ENCODE measurements at regions not wholly inside any gene's neighbourhood (a gene's known extent, or its start where the extent isn't known, plus 50 kb on each side); places are given as distances from the start of the nearest gene placed in this dataset.
"Not testable (repeated sequence)": the region's sequence is repeated elsewhere in the genome, so short reads cannot be mapped to it uniquely, and the experiment has no call there.

GRCh38 chr1:56250809-56251208 is 328.6 kb downstream of the PLPP3 start:
- Histone ChIP-seq H3K9ac (ENCODE audit: low read length in 3 of 3) (no peak overlapping the region), H3K27ac (ENCODE audit: low read depth in 2 of 2, low read length in 2 of 2) (no peak overlapping the region), H3K27me3 (ENCODE audit: control insufficient read depth, insufficient read depth, low read length) (no peaks in the 10 kb centered on the region), H3K4me1 (ENCODE audit: control insufficient read depth in 2 of 3, insufficient read depth in 2 of 3, low read depth in 1 of 3, low read length in 3 of 3) (peaks cover 0 to 2% (median 0%) of the 10 kb centered on the region in 3 donors), H3K36me3 (ENCODE audit: control insufficient read depth in 2 of 3, insufficient read depth in 3 of 3, low read length in 3 of 3) (no peaks in the 10 kb centered on the region), H3K4me3 (ENCODE audit: low read length in 3 of 3) (no peak overlapping the region), H3K9me3 (ENCODE audit: control insufficient read depth in 2 of 3, insufficient read depth in 1 of 3, low read length in 3 of 3) (no peaks in the 10 kb centered on the region)
- FAIRE-seq (no peak), DNase-seq (no peak)
- intact Hi-C loops (cut with DNase I), result no loop called here
- TF ChIP-seq, protein P1, sequence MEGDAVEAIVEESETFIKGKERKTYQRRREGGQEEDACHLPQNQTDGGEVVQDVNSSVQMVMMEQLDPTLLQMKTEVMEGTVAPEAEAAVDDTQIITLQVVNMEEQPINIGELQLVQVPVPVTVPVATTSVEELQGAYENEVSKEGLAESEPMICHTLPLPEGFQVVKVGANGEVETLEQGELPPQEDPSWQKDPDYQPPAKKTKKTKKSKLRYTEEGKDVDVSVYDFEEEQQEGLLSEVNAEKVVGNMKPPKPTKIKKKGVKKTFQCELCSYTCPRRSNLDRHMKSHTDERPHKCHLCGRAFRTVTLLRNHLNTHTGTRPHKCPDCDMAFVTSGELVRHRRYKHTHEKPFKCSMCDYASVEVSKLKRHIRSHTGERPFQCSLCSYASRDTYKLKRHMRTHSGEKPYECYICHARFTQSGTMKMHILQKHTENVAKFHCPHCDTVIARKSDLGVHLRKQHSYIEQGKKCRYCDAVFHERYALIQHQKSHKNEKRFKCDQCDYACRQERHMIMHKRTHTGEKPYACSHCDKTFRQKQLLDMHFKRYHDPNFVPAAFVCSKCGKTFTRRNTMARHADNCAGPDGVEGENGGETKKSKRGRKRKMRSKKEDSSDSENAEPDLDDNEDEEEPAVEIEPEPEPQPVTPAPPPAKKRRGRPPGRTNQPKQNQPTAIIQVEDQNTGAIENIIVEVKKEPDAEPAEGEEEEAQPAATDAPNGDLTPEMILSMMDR (IDR thresholded peaks at IDR 0.05; ENCODE audit: borderline replicate concordance, extremely low read depth, insufficient read depth), result no peak

DNA sequence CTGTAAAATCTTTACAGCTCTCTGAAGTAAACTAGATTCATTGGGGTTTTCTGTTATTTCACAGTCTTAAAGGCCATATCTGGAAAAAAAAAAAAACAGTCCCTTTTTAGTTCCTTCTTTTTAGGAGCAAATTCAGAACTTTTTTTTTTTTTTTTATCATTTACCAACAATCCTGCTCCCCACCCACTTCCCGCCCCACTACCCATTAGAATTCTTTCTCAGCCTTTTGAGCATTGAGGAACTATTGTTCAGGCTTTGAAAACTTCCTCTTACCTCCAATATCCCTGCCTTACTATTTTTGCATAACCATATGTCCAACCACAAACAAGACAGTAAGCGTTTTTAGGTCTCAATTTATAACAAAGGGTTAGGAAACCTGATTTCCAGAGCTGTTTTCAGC is 330.1 kb downstream of the PLPP3 start:
- Histone ChIP-seq H3K9ac (ENCODE audit: low read length in 3 of 3) (no peak overlapping the region), H3K36me3 (ENCODE audit: control insufficient read depth in 2 of 3, insufficient read depth in 3 of 3, low read length in 3 of 3) (no peaks in the 10 kb centered on the region), H3K9me3 (ENCODE audit: control insufficient read depth in 2 of 3, insufficient read depth in 1 of 3, low read length in 3 of 3) (no peaks in the 10 kb centered on the region), H3K4me1 (ENCODE audit: control insufficient read depth in 2 of 3, insufficient read depth in 2 of 3, low read depth in 1 of 3, low read length in 3 of 3) (no peaks in the 10 kb centered on the region), H3K27ac (ENCODE audit: low read depth in 2 of 2, low read length in 2 of 2) (no peak overlapping the region), H3K4me3 (ENCODE audit: low read length in 3 of 3) (no peak overlapping the region), H3K27me3 (ENCODE audit: control insufficient read depth, insufficient read depth, low read length) (no peaks in the 10 kb centered on the region)
- DNase-seq, result no peak
- no peak for FAIRE-seq
- TF ChIP-seq, protein P1 (IDR thresholded peaks at IDR 0.05; ENCODE audit: borderline replicate concordance, extremely low read depth, insufficient read depth), result no peak
- intact Hi-C loops (cut with DNase I), result no loop called here

DNA sequence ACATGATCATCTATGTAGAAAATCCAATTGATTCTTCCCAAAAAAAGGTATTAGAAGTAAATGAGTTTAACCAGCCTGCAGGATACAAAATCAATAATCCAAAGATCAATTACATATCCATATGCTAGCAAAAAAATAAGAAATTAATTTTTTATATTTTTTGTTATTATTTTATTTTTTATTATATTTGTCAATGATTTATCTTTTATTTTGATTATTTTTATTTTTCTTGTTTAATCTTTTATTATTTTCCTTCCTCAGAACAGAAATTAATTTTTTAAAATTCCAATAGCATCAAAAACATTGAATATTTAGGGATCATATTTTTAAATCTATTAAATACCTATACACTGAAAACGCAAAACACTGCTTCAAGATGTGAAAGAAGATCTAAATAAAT is 331.2 kb downstream of the PLPP3 start:
- FAIRE-seq, result peak; percentile 95
- Histone ChIP-seq H3K27me3 (ENCODE audit: control insufficient read depth, insufficient read depth, low read length) (no peaks in the 10 kb centered on the region), H3K4me3 (ENCODE audit: low read length in 3 of 3) (no peak overlapping the region), H3K36me3 (ENCODE audit: control insufficient read depth in 2 of 3, insufficient read depth in 3 of 3, low read length in 3 of 3) (no peaks in the 10 kb centered on the region), H3K9ac (ENCODE audit: low read length in 3 of 3) (no peak overlapping the region), H3K9me3 (ENCODE audit: control insufficient read depth in 2 of 3, insufficient read depth in 1 of 3, low read length in 3 of 3) (no peaks in the 10 kb centered on the region), H3K27ac (ENCODE audit: low read depth in 2 of 2, low read length in 2 of 2) (no peak overlapping the region), H3K4me1 (ENCODE audit: control insufficient read depth in 2 of 3, insufficient read depth in 2 of 3, low read depth in 1 of 3, low read length in 3 of 3) (no peaks in the 10 kb centered on the region)
- TF ChIP-seq, protein P1 (IDR thresholded peaks at IDR 0.05; ENCODE audit: borderline replicate concordance, extremely low read depth, insufficient read depth), result no peak
- intact Hi-C loops (cut with DNase I), result no loop called here
- no peak for DNase-seq

DNA sequence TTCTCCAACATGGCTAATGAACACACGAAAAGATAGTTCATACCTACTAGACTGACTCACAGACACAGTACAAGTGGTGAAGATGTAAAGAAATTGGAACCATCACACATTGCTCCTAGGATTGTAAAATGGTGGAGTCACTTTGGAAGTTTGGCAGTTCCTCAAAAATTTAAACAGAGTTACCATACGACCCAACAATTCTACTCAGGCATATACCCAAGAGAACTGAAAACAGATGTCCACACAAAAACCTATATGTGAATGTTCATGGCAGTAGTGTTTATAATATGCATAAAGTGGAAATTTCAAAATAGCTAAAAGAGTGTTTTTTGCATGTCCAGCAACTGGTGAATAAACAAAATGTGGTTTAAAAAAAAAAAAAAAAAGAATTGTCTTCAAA is 332.6 kb downstream of the PLPP3 start:
- H3K9ac ChIP-seq (ENCODE audit: low read length in 3 of 3); H3K27ac ChIP-seq (ENCODE audit: low read depth in 2 of 2, low read length in 2 of 2); FAIRE-seq; H3K9me3 ChIP-seq (ENCODE audit: control insufficient read depth in 2 of 3, insufficient read depth in 1 of 3, low read length in 3 of 3); H3K4me3 ChIP-seq (ENCODE audit: low read length in 3 of 3); H3K4me1 ChIP-seq (ENCODE audit: control insufficient read depth in 2 of 3, insufficient read depth in 2 of 3, low read depth in 1 of 3, low read length in 3 of 3); H3K36me3 ChIP-seq (ENCODE audit: control insufficient read depth in 2 of 3, insufficient read depth in 3 of 3, low read length in 3 of 3); DNase-seq; H3K27me3 ChIP-seq (ENCODE audit: control insufficient read depth, insufficient read depth, low read length); intact Hi-C loops (cut with DNase I): not testable (repeated sequence)

Data from kidney (tissue), 13 donors.